Smooth muscle cell (in vitro differentiated cells): ENCODE measurements at regions not wholly inside any gene's neighbourhood (a gene's known extent, or its start where the extent isn't known, plus 50 kb on each side); places are given as distances from the start of the nearest gene placed in this dataset.

ENCODE experiments used
- DNase-seq: peaks from one replicate; lab custom pipeline; 2025; ENCODE audit not compliant: unreplicated experiment; lab: John Stamatoyannopoulos, UW
- H2AFZ ChIP-seq: fragments of 200-600 bp; sonication (generic); 2 replicates; pipeline ENCODE4 v1.6.0; 2016; ENCODE audit warnings: antibody characterized with exemption, low read depth, mild to moderate bottlenecking
- H3F3A ChIP-seq: fragments of 200-600 bp; sonication (generic); 2 replicates; pipeline ENCODE4 v1.6.0; 2017; ENCODE audit warnings: antibody characterized with exemption, low read depth
- H3K27ac ChIP-seq: fragments of 200-600 bp; sonication (generic); 2 replicates; pipeline ENCODE4 v1.5.1; 2016; ENCODE audit warnings: low read depth, mild to moderate bottlenecking
- H3K27me3 ChIP-seq: fragments of 200-600 bp; sonication (generic); 2 replicates; pipeline ENCODE4 v1.6.1; 2016; ENCODE audit warnings: low read depth, mild to moderate bottlenecking
- H3K36me3 ChIP-seq: fragments of 200-600 bp; sonication (generic); 2 replicates; pipeline ENCODE4 v1.5.1; 2016; ENCODE audit warnings: low read depth
- H3K4me1 ChIP-seq: fragments of 200-600 bp; sonication (generic); 2 replicates; pipeline ENCODE4 v1.5.1; 2016; ENCODE audit warnings: low read depth
- H3K4me2 ChIP-seq: fragments of 200-600 bp; sonication (generic); 2 replicates; pipeline ENCODE4 v1.6.0; 2016; ENCODE audit warnings: mild to moderate bottlenecking
- H3K4me3 ChIP-seq: fragments of 200-600 bp; sonication (generic); 2 replicates; pipeline ENCODE4 v1.5.1; 2016; ENCODE audit warnings: mild to moderate bottlenecking
- H3K79me2 ChIP-seq: fragments of 200-600 bp; sonication (generic); 2 replicates; pipeline ENCODE4 v1.6.0; 2016; ENCODE audit warnings: low read depth, mild to moderate bottlenecking
- H3K9ac ChIP-seq: fragments of 200-600 bp; sonication (generic); 2 replicates; pipeline ENCODE4 v1.6.0; 2016; ENCODE audit warnings: low read depth
- H3K9me3 ChIP-seq: fragments of 200-600 bp; sonication (generic); replicated peaks from 2 replicates; pipeline ENCODE4 v1.5.1; 2016; ENCODE audit warnings: low read depth
- H4K20me1 ChIP-seq: fragments of 200-600 bp; sonication (generic); 2 replicates; pipeline ENCODE4 v1.6.0; 2016; ENCODE audit warnings: low read depth
- CTCF ChIP-seq: fragments of 200-600 bp; sonication (generic); IDR thresholded peaks from 2 replicates; pipeline ENCODE4 v1.5.1; 2017; ENCODE audit warnings: borderline replicate concordance, mild to moderate bottlenecking, antibody characterized with exemption; ENCODE audit not compliant: insufficient read depth, poor library complexity, severe bottlenecking
- WGBS: methylation state at CpG from one replicate; pipeline ENCODE4 v1.1.7; 2016; ENCODE audit warnings: low lambda C conversion rate; 5-methylcytosine and 5-hydroxymethylcytosine counted together

GRCh38 chr21:36602735-36603134 lies 96.2 kb upstream of the SIM2 start:
- no peak overlapping the region for H2AFZ ChIP-seq
- H3K4me1 ChIP-seq = no peaks in the 10 kb centered on the region
- H3K27me3 ChIP-seq = no peaks in the 10 kb centered on the region
- no peak overlapping the region for H3K9ac ChIP-seq
- no peak for DNase-seq
- H3K9me3 ChIP-seq = no peaks in the 10 kb centered on the region
- H3F3A ChIP-seq = no peaks in the 10 kb centered on the region
- H3K4me3 ChIP-seq = no peak overlapping the region
- no peaks in the 10 kb centered on the region for H3K79me2 ChIP-seq
- no peak overlapping the region for H3K4me2 ChIP-seq
- no peak for TF ChIP-seq CTCF
- no peak overlapping the region for H3K27ac ChIP-seq
- no peaks in the 10 kb centered on the region for H4K20me1 ChIP-seq
- H3K36me3 ChIP-seq = no peaks in the 10 kb centered on the region
- 93% methylated on average over 8 of the region's 8 CpGs for WGBS

DNA sequence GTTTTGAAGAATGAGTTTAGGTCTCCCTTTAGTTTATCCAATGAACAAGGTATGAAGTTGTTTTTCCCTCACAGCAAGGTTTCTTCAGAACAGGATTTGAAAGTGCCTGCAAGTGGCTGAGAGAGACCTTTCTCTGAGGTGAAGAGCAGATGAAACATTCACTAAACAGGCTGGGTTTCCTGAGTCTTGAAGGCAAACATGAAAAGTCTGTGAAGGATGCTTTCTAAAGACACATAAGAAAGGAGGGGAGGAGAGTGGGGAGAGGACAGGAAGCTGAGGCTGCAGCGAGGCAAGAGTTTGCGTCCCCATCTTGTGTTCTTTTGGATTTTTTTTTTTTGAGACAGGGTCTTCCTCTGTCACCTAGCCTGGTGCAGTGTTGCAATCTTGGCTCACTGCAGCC lies 95.7 kb upstream of the SIM2 start:
- Histone ChIP-seq H3F3A (no peaks in the 10 kb centered on the region), H3K27me3 (no peaks in the 10 kb centered on the region), H3K4me1 (no peaks in the 10 kb centered on the region), H3K79me2 (no peaks in the 10 kb centered on the region), H3K9ac (no peak overlapping the region), H3K9me3 (no peaks in the 10 kb centered on the region), H3K4me3 (no peak overlapping the region), H3K4me2 (no peak overlapping the region), H3K36me3 (no peaks in the 10 kb centered on the region), H4K20me1 (no peaks in the 10 kb centered on the region), H3K27ac (no peak overlapping the region), H2AFZ (no peak overlapping the region)
- TF ChIP-seq CTCF = no peak
- WGBS = 80% methylated on average over 2 of the region's 2 CpGs
- no peak for DNase-seq

GRCh38 chr21:36605426-36605825 lies 93.5 kb upstream of the SIM2 start:
- H3F3A ChIP-seq = no peaks in the 10 kb centered on the region
- H3K4me2 ChIP-seq = no peak overlapping the region
- no peak overlapping the region for H3K27ac ChIP-seq
- H3K9ac ChIP-seq = no peak overlapping the region
- H3K79me2 ChIP-seq = no peaks in the 10 kb centered on the region
- H3K4me1 ChIP-seq = no peaks in the 10 kb centered on the region
- no peaks in the 10 kb centered on the region for H3K27me3 ChIP-seq
- H3K4me3 ChIP-seq = no peak overlapping the region
- no peaks in the 10 kb centered on the region for H3K36me3 ChIP-seq
- no peak overlapping the region for H2AFZ ChIP-seq
- WGBS = 89% methylated on average over 8 of the region's 8 CpGs
- no peaks in the 10 kb centered on the region for H3K9me3 ChIP-seq
- H4K20me1 ChIP-seq = no peaks in the 10 kb centered on the region
- TF ChIP-seq CTCF = no peak
- no peak for DNase-seq

GRCh38 chr21:36606287-36606982 lies 92.5 kb upstream of the SIM2 start:
- no peak for DNase-seq
- Histone ChIP-seq H3K79me2 (no peaks in the 10 kb centered on the region), H3K9ac (no peak overlapping the region), H3K4me1 (no peaks in the 10 kb centered on the region), H3K27me3 (no peaks in the 10 kb centered on the region), H2AFZ (no peak overlapping the region), H3K9me3 (no peaks in the 10 kb centered on the region), H3F3A (no peaks in the 10 kb centered on the region), H3K36me3 (no peaks in the 10 kb centered on the region), H4K20me1 (no peaks in the 10 kb centered on the region), H3K27ac (no peak overlapping the region), H3K4me3 (no peak overlapping the region), H3K4me2 (no peak overlapping the region)
- WGBS = 76% methylated on average over 19 of the region's 19 CpGs
- TF ChIP-seq CTCF = no peak
